SK-MEL-5 (cell line): ENCODE measurements at regions not wholly inside any gene's neighbourhood (a gene's known extent, or its start where the extent isn't known, plus 50 kb on each side); places are given as distances from the start of the nearest gene placed in this dataset.
"Not testable (repeated sequence)": the region's sequence is repeated elsewhere in the genome, so short reads cannot be mapped to it uniquely, and the experiment has no call there.

ENCODE experiments used
- DNase-seq: peaks from one replicate; pipeline ENCODE4 v3.0.0-alpha.2; 2016; ENCODE audit warnings: low read depth, low spot score
- in situ Hi-C: cut with HindIII; loops from 2 replicates; pipeline ENCODE4 v1.10.0; 2016; ENCODE audit warnings: low sequenced_read_pairs, high pct_unique_total_duplicates, low pct_unique_long_range_greater_than_20kb

GRCh38 chr2:20949256-20949655, 94.6 kb downstream of the APOB start:
- in situ Hi-C loops = loop anchor here (25.0 kb wide), 1 partner anchor 262 kb away; no protein-coding TSS in a partner anchor
- no peak for DNase-seq

- no peak for DNase-seq
- in situ Hi-C loops = loop anchor here (25.0 kb wide), 1 partner anchor 259 kb away; no protein-coding TSS in a partner anchor
These were observed 97.4 kb downstream of the APOB start for GRCh38 chr2:20946468-20946867.

- in situ Hi-C loops = loop anchor here (25.0 kb wide), 1 partner anchor 256 kb away; no protein-coding TSS in a partner anchor
- not testable (repeated sequence) for DNase-seq
These were observed 100.2 kb downstream of the APOB start for GRCh38 chr2:20943721-20944120.

GRCh38 chr2:20942646-20943125, 101.2 kb downstream of the APOB start:
- no peak for DNase-seq
- in situ Hi-C loops = loop anchor here (25.0 kb wide), 1 partner anchor 255 kb away; no protein-coding TSS in a partner anchor

- in situ Hi-C loops = loop anchor here (25.0 kb wide), 1 partner anchor 254 kb away; no protein-coding TSS in a partner anchor
- no peak for DNase-seq
These were observed 103.0 kb downstream of the APOB start for GRCh38 chr2:20940856-20941255.

- in situ Hi-C loops = loop anchor here (25.0 kb wide), 1 partner anchor 253 kb away; no protein-coding TSS in a partner anchor
- DNase-seq = no peak
These were observed 103.7 kb downstream of the APOB start for GRCh38 chr2:20939931-20940795.

GRCh38 chr2:20937353-20937752, 106.5 kb downstream of the APOB start:
- no peak for DNase-seq
- in situ Hi-C loops = loop anchor here (25.0 kb wide), 1 partner anchor 250 kb away; no protein-coding TSS in a partner anchor

DNA sequence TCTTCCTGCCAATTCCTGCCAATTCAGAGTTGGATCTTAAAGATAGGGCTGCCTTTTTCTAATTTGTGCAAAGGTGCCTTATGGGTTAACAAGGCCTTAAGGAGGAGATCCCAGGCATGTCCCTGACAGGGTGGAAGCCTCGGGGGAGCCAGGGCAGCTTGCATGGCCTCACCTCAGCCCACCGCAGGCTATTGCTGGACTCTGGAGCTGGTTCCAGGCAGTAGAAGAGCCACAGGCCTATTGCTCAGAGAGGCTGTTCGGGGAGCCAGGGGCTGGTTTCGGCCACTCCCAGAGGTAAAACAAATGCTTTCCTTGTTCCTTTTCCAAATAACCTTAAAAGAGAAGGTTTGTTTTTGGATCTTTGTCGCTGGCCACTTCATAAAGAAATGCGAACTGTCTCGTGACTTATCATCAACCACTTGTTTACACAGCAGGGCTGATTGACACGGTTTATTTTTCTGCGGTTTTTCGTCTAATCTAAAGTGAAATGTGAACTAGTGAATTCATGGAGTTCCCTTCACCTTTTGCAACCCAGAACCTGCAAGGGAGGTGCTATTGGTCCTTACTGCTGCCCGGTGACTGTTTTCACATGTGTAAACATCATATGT, 108.6 kb downstream of the APOB start:
- in situ Hi-C loops = loop anchor here (25.0 kb wide), 1 partner anchor 248 kb away; no protein-coding TSS in a partner anchor
- DNase-seq = no peak

DNA sequence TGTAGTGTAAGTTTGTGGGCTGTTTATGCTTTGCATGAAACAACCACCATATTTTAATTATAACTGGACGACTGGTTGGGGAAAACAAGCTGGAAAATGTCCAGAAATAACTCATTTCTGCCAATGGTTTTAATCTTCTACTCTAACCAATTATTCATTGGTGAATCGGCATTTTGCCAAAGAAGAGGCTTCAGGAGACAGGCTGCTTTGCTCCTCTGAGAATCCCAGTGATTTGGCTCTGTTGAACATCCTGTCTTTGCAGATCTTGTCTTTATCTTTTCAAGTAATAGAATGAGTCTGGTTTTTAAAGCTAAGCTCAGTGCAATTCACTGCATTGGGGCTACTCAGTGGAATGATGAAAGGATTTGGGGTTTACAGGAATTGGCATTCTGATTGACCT, 109.6 kb downstream of the APOB start:
- in situ Hi-C loops = loop anchor here (25.0 kb wide), 1 partner anchor 247 kb away; no protein-coding TSS in a partner anchor
- DNase-seq = no peak

DNA sequence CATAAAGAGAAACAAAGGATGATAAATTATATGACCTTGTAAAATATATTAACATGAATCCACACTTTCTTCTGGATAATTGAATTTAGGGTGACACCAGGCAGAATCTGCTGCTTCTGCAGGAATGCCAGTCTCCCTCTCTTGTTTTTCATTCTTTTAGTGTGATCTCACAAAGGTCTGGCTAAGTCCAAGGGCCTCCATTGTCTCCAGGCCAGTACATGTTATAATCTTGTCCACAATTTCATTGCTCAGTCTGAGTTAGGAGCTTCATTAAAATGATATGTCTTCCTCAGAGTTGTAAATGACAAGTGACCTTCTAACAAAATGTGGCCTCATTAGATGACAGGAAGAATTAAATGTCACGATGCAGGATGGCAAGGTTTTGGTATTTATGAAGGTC, 110.2 kb downstream of the APOB start:
- in situ Hi-C loops = loop anchor here (25.0 kb wide), 1 partner anchor 246 kb away; no protein-coding TSS in a partner anchor
- DNase-seq = no peak

GRCh38 chr2:20931346-20931745, 108.4 kb upstream of the LDAH start:
- in situ Hi-C loops = loop anchor here (25.0 kb wide), 1 partner anchor 244 kb away; no protein-coding TSS in a partner anchor
- DNase-seq = no peak

DNA sequence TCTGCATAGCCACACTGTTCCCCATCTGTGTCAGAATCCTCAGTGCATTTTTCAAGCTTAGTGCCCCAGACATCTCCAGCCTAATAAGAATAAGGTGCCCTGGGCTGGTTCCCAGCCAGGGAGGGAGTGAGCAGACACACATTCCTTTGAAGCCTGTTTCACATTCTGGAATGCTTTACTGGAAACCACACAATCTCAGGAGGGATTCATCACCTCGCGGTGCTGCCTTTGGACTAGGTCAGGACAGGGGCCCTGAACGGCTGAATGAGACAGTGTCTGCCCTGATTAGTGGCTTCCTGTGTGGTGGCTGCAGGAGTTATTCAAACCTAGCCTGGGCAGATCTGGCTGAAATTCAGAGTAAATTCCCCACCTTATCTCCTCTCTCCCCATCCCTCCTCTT, 108.0 kb upstream of the LDAH start:
- in situ Hi-C loops = loop anchor here (25.0 kb wide), 1 partner anchor 244 kb away; no protein-coding TSS in a partner anchor
- DNase-seq = no peak

DNA sequence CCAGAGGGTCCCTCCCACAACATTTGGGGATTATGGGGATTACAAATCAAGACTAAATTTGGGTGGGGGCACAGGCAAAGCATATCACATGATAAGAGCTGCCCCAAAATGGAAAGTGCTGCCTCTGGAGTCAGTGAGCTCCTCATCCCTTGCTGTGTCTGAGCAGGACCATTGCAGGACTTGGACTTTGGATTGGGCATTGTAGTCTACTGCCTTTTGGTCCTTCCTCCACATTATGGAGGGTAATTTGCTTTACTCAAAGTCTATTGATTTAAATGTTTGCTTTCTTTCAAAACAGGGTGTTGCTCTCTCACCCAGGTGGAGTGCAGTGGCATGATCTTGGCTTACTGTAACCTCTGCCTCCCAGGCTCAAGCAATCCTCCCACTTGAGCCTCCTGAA, 106.8 kb upstream of the LDAH start:
- in situ Hi-C loops = loop anchor here (25.0 kb wide), 1 partner anchor 242 kb away; no protein-coding TSS in a partner anchor
- DNase-seq = no peak

DNA sequence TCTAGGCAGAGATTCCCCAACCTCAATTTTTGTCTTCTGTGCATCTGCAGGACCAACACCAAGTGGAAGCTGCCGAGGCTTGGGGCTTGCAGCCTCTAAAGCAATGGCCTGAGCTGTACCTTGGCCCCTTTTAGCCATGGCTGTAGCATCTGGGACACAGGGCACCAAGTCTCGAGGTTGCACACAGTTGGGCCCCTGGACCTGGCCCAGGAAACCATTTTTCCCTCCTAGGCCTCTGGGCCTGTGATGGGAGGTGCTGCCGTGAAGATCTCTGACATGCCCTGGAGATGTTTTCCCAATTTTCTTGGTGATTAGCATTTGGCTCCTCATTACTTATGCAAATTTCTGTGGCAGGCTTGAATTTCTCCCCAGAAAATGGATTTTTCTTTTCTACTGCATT, 105.7 kb upstream of the LDAH start:
- in situ Hi-C loops = loop anchor here (25.0 kb wide), 1 partner anchor 241 kb away; no protein-coding TSS in a partner anchor
- no peak for DNase-seq

GRCh38 chr2:20925265-20925889, 102.5 kb upstream of the LDAH start:
- in situ Hi-C loops = loop anchor here (25.0 kb wide), 1 partner anchor 238 kb away; no protein-coding TSS in a partner anchor
- DNase-seq = no peak

GRCh38 chr2:20919297-20919800, 96.4 kb upstream of the LDAH start:
- no peak for DNase-seq
- in situ Hi-C loops = no loop called here
